Gastroesophageal sphincter (tissue), 3 donors: ENCODE measurements at regions not wholly inside any gene's neighbourhood (a gene's known extent, or its start where the extent isn't known, plus 50 kb on each side); places are given as distances from the start of the nearest gene placed in this dataset.

Experiments
- CTCF ChIP-seq, 4 experiments: fragments of 200-600 bp in 2 of 4; fragments of 450-650 bp in 2 of 4; sonication (generic) in 1 of 4; IDR thresholded peaks; one replicate each; pipeline ENCODE4 v1.5.1; 2017 to 2019; ENCODE audit warnings: antibody characterized with exemption in 4 of 4, mild to moderate bottlenecking in 2 of 4, moderate library complexity in 2 of 4
- POLR2AphosphoS5 ChIP-seq: sonication (generic); formaldehyde crosslinking; IDR thresholded peaks from one replicate; pipeline ENCODE4 v1.6.1; 2017; ENCODE audit warnings: antibody characterized with exemption

GRCh38 chr15:62446984-62447383 is 281.9 kb upstream of the C2CD4B start:
- TF ChIP-seq POLR2AphosphoS5, result no peak
- TF ChIP-seq CTCF (IDR thresholded peaks at IDR 0.05), result no peak
